NCI-H128 (cell line): ENCODE measurements at regions not wholly inside any gene's neighbourhood (a gene's known extent, or its start where the extent isn't known, plus 50 kb on each side); places are given as distances from the start of the nearest gene placed in this dataset.
"Not testable (repeated sequence)": the region's sequence is repeated elsewhere in the genome, so short reads cannot be mapped to it uniquely, and the experiment has no call there.

Experiments used
- DNase-seq: peaks from one replicate; lab custom pipeline; 2025; ENCODE audit not compliant: unreplicated experiment; lab: John Stamatoyannopoulos, UW

GRCh38 chr1:72954943-72955342 is 672.6 kb upstream of the NEGR1 start:
- DNase-seq: no peak

- not testable (repeated sequence) for DNase-seq
Observed at GRCh38 chr1:72950900-72951299, 668.6 kb upstream of the NEGR1 start.

- no peak for DNase-seq
Observed at GRCh38 chr1:72946903-72947499, 664.7 kb upstream of the NEGR1 start.

- no peak for DNase-seq
Observed at GRCh38 chr1:72942008-72942407, 659.7 kb upstream of the NEGR1 start.

GRCh38 chr1:72938408-72938807 is 656.1 kb upstream of the NEGR1 start:
- no peak for DNase-seq

- no peak for DNase-seq
Observed at GRCh38 chr1:72937905-72938304, 655.6 kb upstream of the NEGR1 start.

- DNase-seq: no peak
Observed at GRCh38 chr1:72936942-72937341, 654.6 kb upstream of the NEGR1 start.

GRCh38 chr1:72936151-72936740 is 653.9 kb upstream of the NEGR1 start:
- no peak for DNase-seq

- DNase-seq: no peak
Observed at GRCh38 chr1:72932025-72932424, 649.7 kb upstream of the NEGR1 start.

- no peak for DNase-seq
Observed at GRCh38 chr1:72930528-72930927, 648.2 kb upstream of the NEGR1 start.

- DNase-seq: no peak
Observed at GRCh38 chr1:72918940-72919339, 636.6 kb upstream of the NEGR1 start.

GRCh38 chr1:72917920-72918319 is 635.6 kb upstream of the NEGR1 start:
- DNase-seq: no peak

- DNase-seq: no peak
Observed at GRCh38 chr1:72915581-72915980, 633.2 kb upstream of the NEGR1 start.

GRCh38 chr1:72911656-72912055 is 629.3 kb upstream of the NEGR1 start:
- no peak for DNase-seq

- DNase-seq: no peak
Observed at GRCh38 chr1:72896256-72896655, 613.9 kb upstream of the NEGR1 start.

- no peak for DNase-seq
Observed at GRCh38 chr1:72892461-72892860, 610.1 kb upstream of the NEGR1 start.

GRCh38 chr1:72891976-72892375 is 609.6 kb upstream of the NEGR1 start:
- no peak for DNase-seq

- no peak for DNase-seq
Observed at GRCh38 chr1:72885841-72886240, 603.5 kb upstream of the NEGR1 start.

GRCh38 chr1:72885017-72885416 is 602.7 kb upstream of the NEGR1 start:
- no peak for DNase-seq

- DNase-seq: no peak
Observed at GRCh38 chr1:72869873-72870272, 587.5 kb upstream of the NEGR1 start.

GRCh38 chr1:72869441-72869840 is 587.1 kb upstream of the NEGR1 start:
- no peak for DNase-seq

GRCh38 chr1:72851597-72851996 is 569.3 kb upstream of the NEGR1 start:
- DNase-seq: no peak

- DNase-seq: no peak
Observed at GRCh38 chr1:72848997-72849396, 566.7 kb upstream of the NEGR1 start.
